ENCODE measurements at regions not wholly inside any gene's neighbourhood (a gene's known extent, or its start where the extent isn't known, plus 50 kb on each side); places are given as distances from the start of the nearest gene placed in this dataset.

GRCh38 chr13:90483906-90484305 lies 863.6 kb upstream of the MIR17HG start:
- TF ChIP-seq EZH2 (IDR thresholded peaks at IDR 0.05) (no peak), CTCF (IDR thresholded peaks at IDR 0.05) (no peak)

All from neural progenitor cell (in vitro differentiated cells).